SK-N-SH treated with all-trans-retinoic acid at 6 μM for 48 hours (cell line): ENCODE measurements at regions not wholly inside any gene's neighbourhood (a gene's known extent, or its start where the extent isn't known, plus 50 kb on each side); places are given as distances from the start of the nearest gene placed in this dataset.

Source experiments
- ISL1 ChIP-seq: fragments of 250-450 bp; sonication (Bioruptor Pico); IDR thresholded peaks from 2 replicates; pipeline ENCODE4 v2.1.2; 2022; ENCODE audit warnings: mild to moderate bottlenecking, moderate library complexity
- PATZ1 ChIP-seq: fragments of 250-450 bp; sonication (Bioruptor Pico); IDR thresholded peaks from 2 replicates; pipeline ENCODE4 v1.8.0; 2020; ENCODE audit warnings: mild to moderate bottlenecking, moderate library complexity, borderline replicate concordance
- RARB ChIP-seq: fragments of 250-450 bp; sonication (Bioruptor Pico); IDR thresholded peaks from 2 replicates; pipeline ENCODE4 v1.8.0; 2021; ENCODE audit warnings: mild to moderate bottlenecking, moderate library complexity
- TCF4 ChIP-seq: fragments of 250-450 bp; sonication (Bioruptor Pico); IDR thresholded peaks from 2 replicates; pipeline ENCODE4 v1.8.0; 2021; ENCODE audit warnings: mild to moderate bottlenecking, moderate library complexity, borderline replicate concordance
- ZC3H10 ChIP-seq: fragments of 250-450 bp; sonication (Bioruptor Pico); IDR thresholded peaks from 2 replicates; pipeline ENCODE4 v1.5.1; 2021; ENCODE audit warnings: mild to moderate bottlenecking, moderate library complexity
- ZFP3 ChIP-seq: fragments of 250-450 bp; sonication (Bioruptor Pico); IDR thresholded peaks from 2 replicates; pipeline ENCODE4 v1.5.0; 2020; ENCODE audit warnings: mild to moderate bottlenecking, moderate library complexity
- ZFP30 ChIP-seq: fragments of 450-650 bp; formaldehyde crosslinking; IDR thresholded peaks from 2 replicates; pipeline ENCODE4 v1.5.0; 2022; ENCODE audit warnings: mild to moderate bottlenecking, moderate library complexity
- ZNF565 ChIP-seq: fragments of 450-650 bp; formaldehyde crosslinking; conservative IDR thresholded peaks from 2 replicates; pipeline ENCODE4 v1.5.0; 2020; ENCODE audit warnings: low read depth, mild to moderate bottlenecking, moderate library complexity
- ZNF8 ChIP-seq: fragments of 450-650 bp; formaldehyde crosslinking; IDR thresholded peaks from 2 replicates; pipeline ENCODE4 v1.5.0; 2020; ENCODE audit warnings: mild to moderate bottlenecking, moderate library complexity

GRCh38 chr4:178241601-178242118 lies 799.4 kb upstream of the AGA start:
- TF ChIP-seq ISL1 (CRISPR knock-in tag) (no peak), TCF4 (CRISPR knock-in tag) (no peak), PATZ1 (CRISPR knock-in tag) (no peak), ZC3H10 (CRISPR knock-in tag) (no peak), ZFP3 (CRISPR knock-in tag) (no peak), ZNF8 (no peak), ZNF565 (no peak), RARB (no peak), ZFP30 (CRISPR knock-in tag) (no peak)
